Stimulated activated CD4-positive, alpha-beta T cell treated with anti-CD3 and anti-CD28 coated beads, Interleukin-2, amount 100 ng/mL, for 24 hours (primary cell): ENCODE measurements at regions not wholly inside any gene's neighbourhood (a gene's known extent, or its start where the extent isn't known, plus 50 kb on each side); places are given as distances from the start of the nearest gene placed in this dataset.
"Not testable (repeated sequence)": the region's sequence is repeated elsewhere in the genome, so short reads cannot be mapped to it uniquely, and the experiment has no call there.

Experiments
- DNase-seq, 2 donors: peaks; one replicate each; pipeline ENCODE4 v3.0.0-alpha.2; 2020

DNA sequence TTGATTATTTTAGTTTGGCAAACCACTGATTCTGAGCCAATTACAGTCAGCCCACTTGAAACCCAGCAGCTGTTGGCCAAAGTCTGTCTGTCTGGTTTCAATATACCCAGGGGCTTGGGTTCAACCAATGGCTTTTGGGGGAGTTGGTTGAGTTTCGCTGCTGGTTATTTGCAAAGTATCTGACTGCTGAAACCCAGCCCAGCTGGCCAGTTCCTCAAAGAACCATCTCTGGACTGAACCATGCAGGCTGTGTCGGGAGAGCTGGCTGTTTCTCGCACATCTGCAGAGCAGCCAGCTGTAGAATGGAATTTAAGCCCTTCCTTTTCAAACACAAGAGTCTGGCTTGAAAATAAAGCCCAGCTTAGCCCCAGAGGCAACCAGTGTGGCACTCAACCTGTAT lies 66.0 kb upstream of the PAX7 start:
- DNase-seq = no peak

- DNase-seq = no peak
Measured at GRCh38 chr1:18565321-18565720, 65.3 kb upstream of the PAX7 start.

- DNase-seq = no peak
Measured at GRCh38 chr1:18568489-18568888, 62.2 kb upstream of the PAX7 start.

- no peak for DNase-seq
Measured at GRCh38 chr1:18569251-18569650, 61.4 kb upstream of the PAX7 start.

DNA sequence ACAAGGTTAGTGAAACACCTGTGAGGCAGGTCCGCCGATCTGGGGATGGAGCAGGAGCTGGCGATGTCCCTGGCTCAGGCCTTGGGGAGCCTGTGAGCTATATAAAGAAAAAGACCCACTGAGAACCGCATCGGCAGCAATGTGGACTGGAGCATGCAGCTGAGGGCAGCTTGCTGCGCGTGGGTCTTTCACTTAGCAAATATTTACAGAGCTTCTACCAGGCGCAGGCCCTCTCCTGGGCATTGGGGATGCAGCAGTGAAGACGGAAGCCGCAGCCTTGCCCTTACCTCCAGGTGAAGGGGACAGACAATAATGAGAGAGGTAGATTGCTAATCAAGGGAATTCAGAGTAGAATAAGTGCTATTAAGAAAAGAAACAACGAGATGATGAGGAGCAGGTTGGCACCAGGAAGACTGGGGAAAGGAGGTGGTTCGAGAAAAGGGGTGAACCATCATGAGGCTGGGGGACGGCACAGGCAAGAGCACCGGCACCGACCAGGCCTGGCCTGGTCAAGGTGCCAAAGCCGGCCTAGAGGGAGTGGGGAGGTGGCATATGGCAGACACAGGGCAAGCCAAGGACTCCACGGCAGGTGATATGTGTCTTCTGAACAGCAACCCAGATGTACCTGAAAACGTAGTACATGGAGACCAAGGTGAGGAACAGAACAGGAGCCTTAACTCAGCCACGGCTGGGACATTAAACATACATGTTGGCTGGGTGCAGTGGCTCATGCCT lies 60.7 kb upstream of the PAX7 start:
- DNase-seq = no peak

- DNase-seq = no peak
Measured at GRCh38 chr1:18571275-18571674, 59.4 kb upstream of the PAX7 start.

DNA sequence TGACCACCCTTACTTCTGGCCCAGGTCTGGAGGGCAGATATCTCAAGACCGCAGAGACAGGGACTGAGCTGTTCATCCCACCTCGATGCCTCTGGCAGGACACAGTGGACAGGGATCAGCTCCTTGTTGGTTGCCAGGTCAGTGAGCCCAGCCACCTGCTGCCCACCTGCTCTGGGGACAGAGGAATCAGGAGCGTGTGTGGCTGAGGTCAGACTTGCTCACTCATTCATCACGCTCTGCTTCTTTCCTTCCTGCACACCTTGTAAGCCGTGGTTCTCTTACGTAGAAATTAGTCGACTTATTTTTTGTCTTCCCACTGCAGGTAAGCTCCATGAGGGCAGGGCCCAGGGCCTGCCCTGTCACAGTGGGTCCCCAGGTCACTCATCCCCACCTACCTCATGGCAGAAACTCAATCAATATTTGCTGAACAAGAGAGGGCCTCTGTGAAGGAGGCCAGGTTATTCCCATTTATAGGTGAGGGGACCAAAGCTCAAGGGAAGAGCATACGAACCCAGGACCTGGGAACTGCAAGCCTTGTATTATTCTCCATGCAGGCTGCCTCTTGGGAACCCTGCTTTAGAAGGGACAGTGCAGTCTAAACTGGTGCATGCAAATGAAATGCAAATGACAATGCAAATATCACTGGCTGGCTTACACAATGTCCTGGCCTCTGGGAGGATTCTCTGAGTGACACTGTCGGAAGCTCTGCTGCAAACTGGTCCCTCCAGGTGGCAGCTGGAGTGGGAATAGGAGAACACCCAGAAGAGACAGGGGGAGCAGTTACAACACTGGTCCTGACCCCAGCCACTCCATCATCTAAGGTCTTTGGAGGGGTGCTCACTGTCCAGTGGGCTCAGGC lies 58.4 kb upstream of the PAX7 start:
- DNase-seq = no peak

DNA sequence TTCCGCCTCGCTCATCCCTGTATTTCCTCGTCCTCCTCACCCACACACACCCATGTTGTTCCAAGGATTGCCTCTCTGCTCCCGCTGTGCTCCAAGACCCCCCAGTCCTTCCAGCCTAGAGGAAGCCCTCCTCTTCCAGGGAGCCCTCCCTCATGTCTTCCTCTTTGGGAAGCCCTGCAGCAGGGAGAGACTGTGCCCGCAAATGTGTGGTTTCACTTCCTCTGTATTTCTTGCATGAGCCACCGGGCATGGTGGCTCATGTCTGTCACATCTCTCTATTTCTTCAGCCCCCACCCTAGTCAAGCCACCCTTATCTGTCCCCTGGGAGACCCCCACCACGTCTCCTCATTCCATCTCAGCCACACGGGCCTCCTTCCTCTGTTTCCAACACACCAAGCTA lies 57.5 kb upstream of the PAX7 start:
- no peak for DNase-seq

- no peak for DNase-seq
Measured at GRCh38 chr1:18574754-18575153, 55.9 kb upstream of the PAX7 start.

GRCh38 chr1:18575620-18576019 lies 55.0 kb upstream of the PAX7 start:
- DNase-seq = peak in 1 of 2 donors; percentile 71

GRCh38 chr1:18578271-18578670 lies 52.4 kb upstream of the PAX7 start:
- DNase-seq = no peak

- DNase-seq = not testable (repeated sequence)
Measured at GRCh38 chr1:18579267-18579666, 51.4 kb upstream of the PAX7 start.

DNA sequence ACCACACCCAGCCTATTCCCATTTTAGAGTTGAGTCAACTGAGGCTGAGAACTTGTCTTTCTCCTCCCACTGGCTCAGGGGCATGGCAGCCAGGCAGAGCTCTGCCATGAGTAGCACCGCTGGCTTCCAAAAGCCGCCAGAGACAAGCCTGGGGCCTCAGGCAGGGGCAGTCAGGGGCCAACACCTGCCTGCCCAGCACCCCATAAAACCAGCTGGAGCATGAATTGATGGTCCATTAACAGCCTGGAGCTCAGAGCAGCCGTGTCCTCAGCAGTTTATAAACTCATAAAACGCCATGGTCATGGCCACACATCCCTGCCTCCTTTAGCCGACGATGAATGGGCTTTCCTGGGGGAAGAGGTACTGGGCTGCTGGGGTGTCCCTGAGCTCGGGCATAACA lies 50.6 kb upstream of the PAX7 start:
- DNase-seq = no peak

DNA sequence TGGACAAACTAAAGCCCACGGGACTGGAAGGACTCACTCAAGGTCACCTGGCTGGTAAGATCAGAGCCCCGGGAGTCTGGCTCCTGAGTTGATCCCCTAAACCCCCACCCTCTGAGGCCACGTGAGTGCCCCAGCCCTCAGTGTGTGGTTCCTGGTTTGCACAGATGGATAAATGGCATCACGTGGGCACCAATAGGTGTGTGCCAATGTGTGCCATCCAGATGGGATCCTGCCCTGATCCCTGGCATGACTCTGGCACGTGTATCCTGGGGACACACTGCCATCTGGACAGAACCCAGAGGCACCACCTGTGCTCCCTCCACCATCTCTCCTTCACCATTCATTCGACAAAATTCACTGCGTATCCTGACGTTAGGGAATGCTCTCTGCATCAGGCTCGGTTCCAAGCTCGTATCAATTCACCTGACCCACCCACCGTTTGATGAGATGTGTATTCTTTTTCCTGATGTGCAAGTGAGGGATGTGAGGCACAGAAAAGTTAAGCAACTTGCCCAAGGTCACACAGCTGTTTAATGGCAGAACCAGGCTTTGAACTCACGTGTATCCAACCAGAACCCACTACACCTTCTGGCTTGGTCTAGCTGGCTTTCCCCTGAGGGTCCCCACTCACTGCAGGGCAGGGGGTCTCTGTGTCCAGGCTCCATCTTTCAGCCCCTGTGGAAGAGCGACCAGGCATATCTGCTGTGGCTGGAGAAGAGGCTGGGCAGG lies 49.8 kb upstream of the PAX7 start:
- no peak for DNase-seq
